ENCODE measurements at regions not wholly inside any gene's neighbourhood (a gene's known extent, or its start where the extent isn't known, plus 50 kb on each side); places are given as distances from the start of the nearest gene placed in this dataset.

DNA sequence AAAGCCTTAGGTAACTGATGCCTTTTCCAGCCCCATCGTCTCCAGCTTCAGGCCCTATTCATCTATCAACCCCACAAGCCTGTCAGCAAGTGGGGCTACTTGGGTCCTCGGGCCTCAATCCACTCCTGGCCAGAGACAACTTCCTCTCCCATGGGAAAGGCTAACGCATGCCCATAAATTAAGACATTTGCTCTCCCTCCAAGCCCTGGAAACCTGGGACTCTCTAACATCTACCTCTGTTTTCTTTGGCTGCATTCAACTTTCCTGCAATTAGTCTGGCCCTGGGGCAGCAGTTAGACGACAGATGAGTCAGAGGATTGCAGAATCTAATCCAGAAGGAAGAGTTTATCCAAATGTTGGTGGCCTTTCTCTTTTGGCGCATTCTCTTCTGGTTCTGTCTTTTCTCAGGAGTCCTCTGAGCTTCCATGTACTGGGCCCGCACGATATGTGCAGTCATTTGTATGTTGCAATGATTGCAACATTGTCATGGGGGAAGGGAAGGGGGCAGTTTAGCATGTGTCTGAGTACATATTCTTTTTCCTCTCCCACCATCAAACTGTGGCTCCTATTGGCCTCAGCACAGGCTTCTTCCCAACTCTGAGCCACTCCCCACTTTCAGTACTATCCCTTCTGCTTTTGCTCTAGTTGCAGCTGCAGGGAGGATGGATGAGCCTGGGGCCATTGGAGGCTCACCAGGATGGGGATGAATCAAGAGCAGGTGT is 54.4 kb downstream of the NAV1 start:
- no peaks in the 10 kb centered on the region for H3K36me3 ChIP-seq (replicated peaks; ENCODE audit: low read depth, low read length)
- H3K79me2 ChIP-seq (ENCODE audit: low read length), result no peaks in the 10 kb centered on the region
- peaks cover 15% of the 10 kb centered on the region; the same call in 1 of the 2 replicates for H3K27me3 ChIP-seq (ENCODE audit: low read depth, low read length)
- H4K20me1 ChIP-seq (ENCODE audit: insufficient read depth, low read length), result no peaks in the 10 kb centered on the region
- no peak overlapping the region for H3K9ac ChIP-seq (ENCODE audit: low read length)
- H3K4me2 ChIP-seq (ENCODE audit: low read length), result no peak overlapping the region
- H3K9me3 ChIP-seq (ENCODE audit: insufficient read depth, low read length), result no peaks in the 10 kb centered on the region
- no peak overlapping the region for H3K27ac ChIP-seq (ENCODE audit: low read length)
- no peak overlapping the region for H2AFZ ChIP-seq (ENCODE audit: low read depth, low read length)
- no peak overlapping the region for H3K4me3 ChIP-seq (ENCODE audit: low read length)
- TF ChIP-seq, protein P1, sequence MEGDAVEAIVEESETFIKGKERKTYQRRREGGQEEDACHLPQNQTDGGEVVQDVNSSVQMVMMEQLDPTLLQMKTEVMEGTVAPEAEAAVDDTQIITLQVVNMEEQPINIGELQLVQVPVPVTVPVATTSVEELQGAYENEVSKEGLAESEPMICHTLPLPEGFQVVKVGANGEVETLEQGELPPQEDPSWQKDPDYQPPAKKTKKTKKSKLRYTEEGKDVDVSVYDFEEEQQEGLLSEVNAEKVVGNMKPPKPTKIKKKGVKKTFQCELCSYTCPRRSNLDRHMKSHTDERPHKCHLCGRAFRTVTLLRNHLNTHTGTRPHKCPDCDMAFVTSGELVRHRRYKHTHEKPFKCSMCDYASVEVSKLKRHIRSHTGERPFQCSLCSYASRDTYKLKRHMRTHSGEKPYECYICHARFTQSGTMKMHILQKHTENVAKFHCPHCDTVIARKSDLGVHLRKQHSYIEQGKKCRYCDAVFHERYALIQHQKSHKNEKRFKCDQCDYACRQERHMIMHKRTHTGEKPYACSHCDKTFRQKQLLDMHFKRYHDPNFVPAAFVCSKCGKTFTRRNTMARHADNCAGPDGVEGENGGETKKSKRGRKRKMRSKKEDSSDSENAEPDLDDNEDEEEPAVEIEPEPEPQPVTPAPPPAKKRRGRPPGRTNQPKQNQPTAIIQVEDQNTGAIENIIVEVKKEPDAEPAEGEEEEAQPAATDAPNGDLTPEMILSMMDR (IDR thresholded peaks at IDR 0.05; ENCODE audit: low read depth, low read length), result no peak
- TF ChIP-seq EZH2phosphoT487 (IDR thresholded peaks at IDR 0.05; ENCODE audit: low read depth), result no peak
- no peaks in the 10 kb centered on the region for H3K4me1 ChIP-seq (ENCODE audit: low read length)

DNA sequence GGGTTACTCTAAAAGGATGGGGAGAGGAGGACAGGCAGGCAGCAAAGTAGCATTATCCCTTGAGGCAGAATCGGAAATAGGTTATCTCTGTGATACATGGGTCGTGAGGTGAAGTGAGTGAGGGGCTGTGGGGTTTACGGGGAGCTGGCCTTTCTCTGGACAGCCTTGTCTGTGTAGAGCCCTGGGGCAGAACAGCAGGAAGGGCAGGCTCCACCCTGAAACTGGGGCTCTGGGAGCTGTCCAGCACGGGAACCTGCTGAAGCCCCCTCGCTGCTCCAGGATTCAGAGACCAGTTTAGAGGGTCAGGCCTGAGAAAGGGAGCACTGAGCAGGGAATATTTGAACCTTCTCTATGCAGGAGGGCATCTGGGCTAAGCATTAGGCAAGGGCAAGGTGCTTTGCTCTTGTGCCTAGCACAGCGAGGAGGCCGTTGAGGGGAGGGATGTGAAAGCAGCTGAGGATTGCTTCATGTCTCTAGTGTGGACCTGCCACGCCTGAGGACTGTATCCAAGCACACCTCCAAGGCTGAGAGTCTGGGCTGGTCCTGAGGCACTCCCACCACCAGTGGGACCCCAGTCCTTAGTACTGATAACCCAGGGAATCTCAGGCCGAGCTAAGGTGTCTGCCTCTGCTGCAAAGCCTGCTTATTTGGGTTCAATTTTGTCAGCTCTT is 55.8 kb downstream of the NAV1 start:
- no peaks in the 10 kb centered on the region for H3K36me3 ChIP-seq (replicated peaks; ENCODE audit: low read depth, low read length)
- H3K4me1 ChIP-seq (ENCODE audit: low read length), result peaks cover 10% of the 10 kb centered on the region
- no peaks in the 10 kb centered on the region for H3K9me3 ChIP-seq (ENCODE audit: insufficient read depth, low read length)
- H3K4me2 ChIP-seq (ENCODE audit: low read length), result no peak overlapping the region
- H4K20me1 ChIP-seq (ENCODE audit: insufficient read depth, low read length), result no peaks in the 10 kb centered on the region
- peaks cover 15% of the 10 kb centered on the region; the same call in 1 of the 2 replicates for H3K27me3 ChIP-seq (ENCODE audit: low read depth, low read length)
- no peak overlapping the region for H3K27ac ChIP-seq (ENCODE audit: low read length)
- H3K79me2 ChIP-seq (ENCODE audit: low read length), result no peaks in the 10 kb centered on the region
- H3K9ac ChIP-seq (ENCODE audit: low read length), result no peak overlapping the region
- no peak for TF ChIP-seq EZH2phosphoT487 (IDR thresholded peaks at IDR 0.05; ENCODE audit: low read depth)
- TF ChIP-seq, protein P1 (IDR thresholded peaks at IDR 0.05; ENCODE audit: low read depth, low read length), result no peak
- no peak overlapping the region for H3K4me3 ChIP-seq (ENCODE audit: low read length)
- H2AFZ ChIP-seq (ENCODE audit: low read depth, low read length), result no peak overlapping the region

DNA sequence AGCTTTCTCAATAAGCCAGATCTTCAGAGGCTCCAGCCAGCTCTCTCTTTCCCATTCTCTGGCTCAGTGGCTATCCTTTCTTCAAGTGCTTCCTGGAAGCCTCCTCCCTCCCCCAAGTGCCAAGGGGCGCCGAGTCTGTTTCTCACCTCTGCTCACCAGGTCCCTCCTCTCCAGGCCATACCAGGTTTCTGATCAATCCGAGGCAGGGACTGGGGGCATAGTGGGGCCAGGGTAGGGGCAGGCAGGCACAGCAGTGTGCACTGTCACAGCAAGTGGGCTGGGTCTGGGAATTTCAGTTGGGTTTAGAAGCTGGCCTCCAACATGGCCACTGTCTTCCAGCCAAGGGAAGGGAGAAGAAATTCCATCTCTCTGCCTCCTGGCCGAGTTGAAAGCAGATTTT is 56.5 kb downstream of the NAV1 start:
- Histone ChIP-seq H3K79me2 (ENCODE audit: low read length) (no peaks in the 10 kb centered on the region), H3K4me3 (ENCODE audit: low read length) (no peak overlapping the region), H3K27ac (ENCODE audit: low read length) (no peak overlapping the region), H4K20me1 (ENCODE audit: insufficient read depth, low read length) (no peaks in the 10 kb centered on the region), H3K36me3 (replicated peaks; ENCODE audit: low read depth, low read length) (no peaks in the 10 kb centered on the region), H2AFZ (ENCODE audit: low read depth, low read length) (no peak overlapping the region), H3K4me2 (ENCODE audit: low read length) (no peak overlapping the region), H3K4me1 (ENCODE audit: low read length) (peaks cover 17% of the 10 kb centered on the region), H3K27me3 (ENCODE audit: low read depth, low read length) (peaks cover 15% of the 10 kb centered on the region; the same call in 1 of the 2 replicates), H3K9ac (ENCODE audit: low read length) (no peak overlapping the region), H3K9me3 (ENCODE audit: insufficient read depth, low read length) (no peaks in the 10 kb centered on the region)
- no peak for TF ChIP-seq EZH2phosphoT487 (IDR thresholded peaks at IDR 0.05; ENCODE audit: low read depth)
- TF ChIP-seq, protein P1 (IDR thresholded peaks at IDR 0.05; ENCODE audit: low read depth, low read length), result no peak

DNA sequence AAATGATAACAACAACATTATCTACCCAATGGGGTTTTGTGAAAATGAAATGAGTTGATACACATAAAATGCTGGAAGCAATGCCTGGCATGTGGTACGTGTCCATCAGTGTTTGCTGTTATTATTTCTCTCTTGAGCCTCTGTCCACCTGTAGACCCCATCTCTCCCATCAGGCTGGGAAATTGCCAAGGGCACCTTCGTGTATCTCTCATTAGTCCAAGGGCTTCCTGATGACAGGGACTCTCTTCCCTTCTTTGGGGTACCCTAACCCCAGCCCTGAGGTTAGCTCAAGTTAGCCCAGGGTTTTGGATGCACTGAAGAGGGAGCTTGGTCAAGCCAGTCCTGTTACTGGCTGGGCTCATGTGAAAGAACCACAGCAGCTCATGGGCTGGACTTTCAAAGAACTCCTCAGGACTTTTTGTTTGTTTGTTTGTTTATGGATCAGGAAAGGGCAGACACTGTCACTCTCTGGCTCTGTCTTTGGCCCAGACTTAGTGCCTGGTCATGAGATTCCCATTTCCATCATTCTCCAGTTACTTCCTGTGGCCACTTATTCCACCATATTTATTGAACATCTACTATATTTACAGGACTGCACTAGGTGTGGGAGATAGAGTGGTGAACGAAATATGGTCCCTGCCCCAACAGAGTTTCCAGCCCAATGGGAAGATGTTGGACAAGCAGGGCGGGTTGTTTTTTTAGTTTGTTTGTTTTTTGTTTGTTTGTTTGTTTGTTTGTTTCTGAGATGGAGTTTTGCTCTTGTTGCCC is 57.4 kb downstream of the NAV1 start:
- H3K9me3 ChIP-seq (ENCODE audit: insufficient read depth, low read length), result no peaks in the 10 kb centered on the region
- no peak overlapping the region for H3K9ac ChIP-seq (ENCODE audit: low read length)
- no peak overlapping the region for H3K4me2 ChIP-seq (ENCODE audit: low read length)
- H3K79me2 ChIP-seq (ENCODE audit: low read length), result no peaks in the 10 kb centered on the region
- H3K27me3 ChIP-seq (ENCODE audit: low read depth, low read length), result peaks cover 15% of the 10 kb centered on the region; the same call in 1 of the 2 replicates
- no peaks in the 10 kb centered on the region for H4K20me1 ChIP-seq (ENCODE audit: insufficient read depth, low read length)
- H3K4me1 ChIP-seq (ENCODE audit: low read length), result peaks cover 26% of the 10 kb centered on the region
- H2AFZ ChIP-seq (ENCODE audit: low read depth, low read length), result no peak overlapping the region
- H3K27ac ChIP-seq (ENCODE audit: low read length), result no peak overlapping the region
- TF ChIP-seq EZH2phosphoT487 (IDR thresholded peaks at IDR 0.05; ENCODE audit: low read depth), result no peak
- TF ChIP-seq, protein P1 (IDR thresholded peaks at IDR 0.05; ENCODE audit: low read depth, low read length), result no peak
- no peaks in the 10 kb centered on the region for H3K36me3 ChIP-seq (replicated peaks; ENCODE audit: low read depth, low read length)
- H3K4me3 ChIP-seq (ENCODE audit: low read length), result no peak overlapping the region

All from OCI-LY3 (cell line).